GM12891 (cell line): ENCODE measurements at regions not wholly inside any gene's neighbourhood (a gene's known extent, or its start where the extent isn't known, plus 50 kb on each side); places are given as distances from the start of the nearest gene placed in this dataset.

ENCODE experiments used
- POLR2A ChIP-seq: IDR thresholded peaks from 2 replicates; pipeline ENCODE4 v1.6.1; 2011; ENCODE audit warnings: low read depth, low read length, control low read depth
- POLR2AphosphoS5 ChIP-seq: IDR thresholded peaks from 2 replicates; pipeline ENCODE4 v1.6.1; 2011; ENCODE audit warnings: low read depth, low read length, control low read depth
- SPI1 ChIP-seq: IDR thresholded peaks from 2 replicates; pipeline ENCODE4 v1.6.1; 2011; ENCODE audit warnings: low read depth, low read length, control low read depth
- TAF1 ChIP-seq: IDR thresholded peaks from 2 replicates; pipeline ENCODE4 v1.6.1; 2011; ENCODE audit warnings: low read depth, low read length, control low read depth

DNA sequence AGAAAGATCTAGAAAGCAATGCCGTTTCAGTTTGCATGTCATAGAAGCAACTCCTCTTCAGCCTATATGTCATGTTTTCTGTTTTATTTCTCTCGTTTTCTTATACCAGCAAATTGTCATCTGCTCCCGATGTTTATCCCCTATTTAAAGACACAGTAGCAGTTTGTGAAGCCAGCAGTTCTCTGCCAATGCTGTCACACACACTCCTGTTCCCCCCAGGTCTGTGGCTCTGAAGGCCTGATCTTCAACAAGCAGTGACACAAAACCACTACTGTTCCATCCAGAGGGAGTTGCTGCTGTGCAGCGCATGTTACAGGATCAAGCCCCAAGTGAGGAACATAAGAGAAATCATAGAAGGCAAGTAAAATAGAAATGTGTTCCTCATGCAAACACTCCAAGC lies 364.1 kb upstream of the SLC30A5 start:
- no peak for TF ChIP-seq TAF1
- no peak for TF ChIP-seq POLR2A
- no peak for TF ChIP-seq POLR2AphosphoS5
- no peak for TF ChIP-seq SPI1
